B cell (primary cell): ENCODE measurements at regions not wholly inside any gene's neighbourhood (a gene's known extent, or its start where the extent isn't known, plus 50 kb on each side); places are given as distances from the start of the nearest gene placed in this dataset.

Experiments used
- CTCF ChIP-seq: fragments of 200-600 bp; IDR thresholded peaks from one replicate; pipeline ENCODE4 v1.8.0; 2022; ENCODE audit warnings: antibody characterized with exemption, mild to moderate bottlenecking
- EZH2 ChIP-seq: IDR thresholded peaks from 2 replicates; pipeline ENCODE4 v1.6.1; 2012; ENCODE audit warnings: borderline replicate concordance, low read depth, mild to moderate bottlenecking, moderate library complexity, low read length; ENCODE audit not compliant: insufficient read depth, poor library complexity, severe bottlenecking

DNA sequence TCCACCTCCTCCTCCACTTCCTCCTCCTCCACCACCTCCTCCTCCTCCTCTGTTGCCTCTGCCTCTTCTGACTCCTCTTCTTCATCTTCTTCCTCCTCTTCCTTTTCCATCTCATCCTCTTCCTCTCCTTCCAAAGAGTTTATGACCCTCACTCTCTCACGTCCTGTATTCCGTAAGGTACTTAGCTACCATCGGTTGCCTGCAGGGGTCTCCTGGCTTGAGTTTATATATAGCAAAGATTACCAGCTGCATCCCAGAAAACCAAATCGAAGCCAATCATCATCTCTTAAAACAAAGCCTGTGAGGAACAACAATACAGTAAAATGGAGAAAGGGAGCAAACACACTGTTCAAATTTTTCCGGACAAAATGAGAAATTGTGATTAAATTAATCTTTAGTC, 317.4 kb downstream of the C3orf38 start:
- TF ChIP-seq EZH2, result no peak
- TF ChIP-seq CTCF, result no peak
